SK-N-MC (cell line): ENCODE measurements at regions not wholly inside any gene's neighbourhood (a gene's known extent, or its start where the extent isn't known, plus 50 kb on each side); places are given as distances from the start of the nearest gene placed in this dataset.

Source experiments
- DNase-seq: peaks from one replicate; pipeline ENCODE4 v3.0.0-alpha.2; 2011; ENCODE audit warnings: low read depth, low spot score
- H3K27ac ChIP-seq: fragments of 200-600 bp; sonication (generic); 2 replicates; pipeline ENCODE4 v1.5.1; 2016; ENCODE audit warnings: mixed run types
- H3K36me3 ChIP-seq: fragments of 200-600 bp; sonication (generic); 2 replicates; pipeline ENCODE4 v1.6.1; 2017; ENCODE audit warnings: antibody characterized with exemption, low read length, mixed read lengths; ENCODE audit not compliant: insufficient read depth
- H3K4me3 ChIP-seq: fragments of 200-600 bp; sonication (generic); 2 replicates; pipeline ENCODE4 v1.5.1; 2016
- H3K9ac ChIP-seq: fragments of 200-600 bp; sonication (generic); 2 replicates; pipeline ENCODE4 v1.8.0; 2017; ENCODE audit warnings: mixed run types, mixed read lengths; ENCODE audit not compliant: insufficient read length
- H3K9me3 ChIP-seq: fragments of 200-600 bp; sonication (generic); 2 replicates; pipeline ENCODE4 v1.6.1; 2017; ENCODE audit warnings: low read depth, mild to moderate bottlenecking, antibody characterized with exemption, low read length, moderate library complexity, mixed read lengths
- EZH2 ChIP-seq: fragments of 200-600 bp; sonication (generic); IDR thresholded peaks from one replicate; pipeline ENCODE4 v1.6.1; 2017; ENCODE audit warnings: antibody characterized with exemption
- FOXP2 ChIP-seq: optimal IDR thresholded peaks from 2 replicates; pipeline ENCODE3; 2011; ENCODE audit warnings: mild to moderate bottlenecking, moderate library complexity; ENCODE audit not compliant: insufficient read depth; ENCODE audit errors: extremely low read length, control extremely low read depth
- POLR2AphosphoS5 ChIP-seq: IDR thresholded peaks from 2 replicates; pipeline ENCODE4 v1.6.1; 2012; ENCODE audit warnings: mild to moderate bottlenecking, low read depth, low read length, borderline replicate concordance

DNA sequence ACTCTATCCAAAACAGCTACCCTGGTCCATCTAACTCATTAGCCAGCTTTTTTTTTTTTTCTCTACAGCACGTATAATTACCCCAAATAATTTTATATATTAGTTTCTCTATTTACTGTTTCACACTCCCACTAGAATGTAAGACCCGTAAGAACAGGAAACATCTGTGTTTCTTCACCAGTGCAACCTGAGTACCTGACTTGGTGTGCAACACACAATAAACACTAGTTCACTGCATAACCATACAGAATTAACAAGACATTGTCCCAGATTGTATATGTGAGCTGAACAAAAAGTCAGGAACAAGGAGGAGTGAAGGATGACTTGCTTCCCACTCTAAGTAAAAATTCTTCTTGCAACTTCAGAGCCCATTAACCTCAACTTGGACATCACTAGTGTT lies 180.2 kb upstream of the AKR1E2 start:
- no peak overlapping the region for H3K4me3 ChIP-seq
- H3K36me3 ChIP-seq = no peaks in the 10 kb centered on the region
- TF ChIP-seq EZH2 (no peak), POLR2AphosphoS5 (no peak), FOXP2 (no peak)
- no peaks in the 10 kb centered on the region for H3K9me3 ChIP-seq
- no peak overlapping the region for H3K27ac ChIP-seq
- H3K9ac ChIP-seq = no peak overlapping the region
- DNase-seq = no peak

DNA sequence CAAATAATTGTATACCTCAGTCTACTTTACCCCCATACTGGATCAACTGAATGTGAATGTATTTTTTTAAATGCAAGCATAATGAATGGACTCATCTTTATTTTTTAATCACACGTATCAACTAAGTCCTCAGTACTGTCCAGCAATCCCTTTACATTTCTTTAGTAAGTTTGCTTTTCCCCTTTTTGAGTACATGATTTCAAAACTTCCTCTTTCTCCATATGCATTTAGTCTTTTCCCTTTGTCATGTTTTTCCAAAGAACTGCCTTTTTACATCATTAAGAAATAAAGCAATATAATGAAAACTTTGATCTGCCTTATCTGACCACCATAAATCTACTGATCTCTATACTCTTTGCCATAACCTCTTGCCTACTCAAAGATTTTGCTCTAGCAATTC lies 182.5 kb upstream of the AKR1E2 start:
- Histone ChIP-seq H3K9me3 (no peaks in the 10 kb centered on the region), H3K36me3 (no peaks in the 10 kb centered on the region), H3K4me3 (no peak overlapping the region), H3K9ac (no peak overlapping the region), H3K27ac (no peak overlapping the region)
- TF ChIP-seq EZH2 (no peak), FOXP2 (no peak), POLR2AphosphoS5 (no peak)
- no peak for DNase-seq

DNA sequence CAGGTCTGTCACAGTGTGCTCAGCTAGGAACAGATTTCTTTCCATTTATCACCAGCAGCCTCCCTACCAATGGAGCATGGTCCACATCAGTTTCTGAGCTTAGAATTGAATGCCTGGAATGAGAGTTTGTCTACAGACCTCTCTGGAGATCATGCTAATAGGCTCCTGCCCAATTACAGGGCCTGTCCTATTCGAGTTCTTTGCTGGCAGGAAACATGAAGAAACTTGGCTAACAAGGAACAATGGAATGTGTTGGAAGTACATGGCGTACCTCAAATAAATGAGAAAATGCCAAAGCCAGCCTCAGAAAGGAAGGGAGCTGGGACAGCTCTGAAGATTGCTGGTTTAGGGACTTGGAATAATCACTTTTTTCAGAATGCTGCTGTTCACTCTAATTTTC lies 186.0 kb upstream of the AKR1E2 start:
- no peak for DNase-seq
- no peak overlapping the region for H3K27ac ChIP-seq
- H3K36me3 ChIP-seq = no peaks in the 10 kb centered on the region
- TF ChIP-seq FOXP2 (no peak), POLR2AphosphoS5 (no peak), EZH2 (no peak)
- no peak overlapping the region for H3K9ac ChIP-seq
- H3K9me3 ChIP-seq = no peaks in the 10 kb centered on the region
- H3K4me3 ChIP-seq = no peak overlapping the region

DNA sequence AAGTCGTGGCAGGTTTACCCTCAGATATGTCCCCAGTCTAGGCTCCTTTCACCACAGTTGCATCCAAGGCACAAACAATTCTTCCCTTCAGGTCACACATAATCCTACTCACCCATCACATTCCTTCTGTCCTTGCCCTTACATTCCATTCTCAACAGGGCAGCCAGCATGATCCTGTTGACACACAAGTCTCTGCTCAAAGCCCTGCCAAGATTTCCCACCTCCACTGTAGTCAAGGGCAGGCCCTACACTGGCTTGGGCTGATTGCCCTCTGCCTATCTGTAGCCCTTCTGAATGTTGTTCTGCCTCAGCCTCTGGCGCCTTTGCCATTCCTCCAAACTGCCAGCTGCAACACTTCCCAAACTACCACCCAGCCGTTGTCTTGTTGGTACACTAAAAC lies 187.9 kb upstream of the AKR1E2 start:
- H3K9ac ChIP-seq = no peak overlapping the region
- H3K27ac ChIP-seq = no peak overlapping the region
- TF ChIP-seq EZH2 = no peak
- no peak for TF ChIP-seq POLR2AphosphoS5
- TF ChIP-seq FOXP2 = no peak
- no peak overlapping the region for H3K4me3 ChIP-seq
- DNase-seq = no peak
- H3K36me3 ChIP-seq = no peaks in the 10 kb centered on the region
- H3K9me3 ChIP-seq = no peaks in the 10 kb centered on the region

DNA sequence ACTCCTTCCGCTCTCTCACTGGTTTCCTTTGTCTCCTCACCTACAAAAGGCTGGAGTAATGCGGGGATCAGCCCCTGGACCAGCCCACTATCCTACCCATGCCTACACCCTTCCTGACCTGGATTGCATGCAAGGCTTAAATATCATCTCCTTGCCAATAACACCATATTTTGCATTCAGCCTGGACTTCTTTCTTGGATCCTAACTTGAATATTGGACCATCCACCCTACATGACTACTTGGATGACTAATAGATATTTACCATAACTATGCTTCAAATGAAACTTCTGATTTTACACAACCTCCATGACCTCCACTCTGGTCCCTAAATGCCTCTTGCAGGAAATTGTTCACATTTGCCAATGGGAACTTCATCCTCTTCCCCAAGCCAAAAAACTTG lies 188.3 kb upstream of the AKR1E2 start:
- H3K9me3 ChIP-seq = no peaks in the 10 kb centered on the region
- H3K36me3 ChIP-seq = no peaks in the 10 kb centered on the region
- no peak overlapping the region for H3K9ac ChIP-seq
- no peak for TF ChIP-seq POLR2AphosphoS5
- TF ChIP-seq FOXP2 = no peak
- TF ChIP-seq EZH2 = no peak
- no peak overlapping the region for H3K4me3 ChIP-seq
- no peak for DNase-seq
- no peak overlapping the region for H3K27ac ChIP-seq

DNA sequence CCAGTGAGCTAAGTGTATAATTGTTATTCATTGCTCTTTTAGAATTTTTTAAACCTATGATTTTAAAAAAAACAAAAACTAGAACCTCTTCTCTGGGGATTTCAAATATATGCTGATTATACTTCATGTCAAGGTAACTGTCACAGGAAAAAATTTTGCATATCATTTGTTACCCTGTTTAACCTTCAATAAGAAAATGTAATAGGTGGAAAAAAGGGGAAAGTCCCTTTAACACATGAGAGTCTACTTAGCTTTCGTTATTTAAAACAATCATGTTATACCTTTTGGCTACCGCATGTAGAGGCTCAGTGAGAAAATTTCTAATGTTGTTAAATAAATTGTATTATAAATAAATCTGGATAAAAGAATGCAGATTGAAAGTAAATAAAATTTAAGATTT lies 190.1 kb upstream of the AKR1E2 start:
- no peak for DNase-seq
- no peak overlapping the region for H3K9ac ChIP-seq
- no peak overlapping the region for H3K27ac ChIP-seq
- H3K9me3 ChIP-seq = no peaks in the 10 kb centered on the region
- H3K4me3 ChIP-seq = no peak overlapping the region
- no peak for TF ChIP-seq EZH2
- TF ChIP-seq FOXP2 = no peak
- no peak for TF ChIP-seq POLR2AphosphoS5
- no peaks in the 10 kb centered on the region for H3K36me3 ChIP-seq

DNA sequence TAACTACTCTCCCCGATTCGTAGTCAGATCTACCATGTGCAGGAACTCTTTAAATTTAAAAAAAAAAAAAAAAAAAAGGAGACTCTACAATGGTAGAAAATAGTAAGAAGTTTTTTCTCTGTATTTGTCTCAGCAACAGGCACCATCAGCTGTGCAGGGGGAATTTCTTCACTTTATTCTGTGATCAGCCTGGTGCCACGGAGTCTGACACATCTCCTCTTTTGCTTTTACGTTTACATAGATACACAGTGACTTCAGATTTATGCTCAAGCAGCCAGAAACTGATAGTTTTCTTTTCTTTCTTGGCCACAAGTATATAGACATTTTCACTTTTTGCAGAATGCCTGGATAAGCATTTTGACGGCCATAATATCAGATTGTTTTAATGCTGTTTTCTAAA lies 190.6 kb upstream of the AKR1E2 start:
- Histone ChIP-seq H3K4me3 (no peak overlapping the region), H3K9ac (no peak overlapping the region), H3K9me3 (no peaks in the 10 kb centered on the region), H3K36me3 (no peaks in the 10 kb centered on the region), H3K27ac (no peak overlapping the region)
- TF ChIP-seq EZH2 (no peak), POLR2AphosphoS5 (no peak), FOXP2 (no peak)
- no peak for DNase-seq

DNA sequence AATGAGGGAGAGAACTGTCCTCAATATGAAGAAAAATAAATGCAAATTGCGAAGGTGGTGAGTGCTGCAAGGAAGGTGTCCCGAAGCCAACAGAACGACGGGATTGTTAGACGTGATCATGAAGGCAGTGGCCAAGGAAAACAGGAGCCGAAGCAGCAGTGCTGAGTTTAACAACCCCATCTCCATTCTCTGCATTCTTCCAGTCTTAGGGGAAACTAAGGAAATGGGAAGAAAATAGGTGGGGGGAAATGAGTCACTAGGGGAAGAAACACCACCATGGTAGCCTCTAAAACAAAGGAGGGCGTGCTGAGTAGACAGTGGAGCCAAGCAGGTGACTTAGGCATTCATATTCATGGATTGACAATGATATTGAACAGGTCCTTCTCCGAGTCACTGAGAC lies 192.2 kb upstream of the AKR1E2 start:
- Histone ChIP-seq H3K4me3 (no peak overlapping the region), H3K27ac (no peak overlapping the region), H3K9me3 (no peaks in the 10 kb centered on the region), H3K36me3 (no peaks in the 10 kb centered on the region), H3K9ac (no peak overlapping the region)
- no peak for DNase-seq
- TF ChIP-seq FOXP2 (no peak), POLR2AphosphoS5 (no peak), EZH2 (no peak)

DNA sequence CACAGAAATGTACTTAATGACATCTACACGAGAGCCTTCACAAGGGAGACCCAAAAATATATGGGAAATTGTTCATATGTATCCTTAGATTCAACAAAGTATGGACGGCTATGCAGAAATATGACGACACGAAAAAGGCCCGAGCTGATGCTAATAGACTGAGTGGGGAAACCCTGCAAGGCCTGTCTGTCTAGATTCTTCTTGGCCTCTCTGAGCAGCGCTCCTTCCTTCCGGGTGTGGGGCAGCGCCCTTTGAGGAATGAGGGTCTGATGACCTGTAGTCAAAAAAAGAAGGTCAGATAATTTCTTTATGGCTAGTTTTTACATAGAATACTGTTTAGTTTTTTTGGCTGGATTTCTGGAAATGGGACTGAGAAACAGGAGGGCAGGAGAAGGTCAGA lies 192.8 kb upstream of the AKR1E2 start:
- TF ChIP-seq POLR2AphosphoS5 = no peak
- no peak for TF ChIP-seq EZH2
- no peak for TF ChIP-seq FOXP2
- Histone ChIP-seq H3K27ac (no peak overlapping the region), H3K36me3 (no peaks in the 10 kb centered on the region), H3K4me3 (no peak overlapping the region), H3K9ac (no peak overlapping the region), H3K9me3 (no peaks in the 10 kb centered on the region)
- no peak for DNase-seq
